ENCODE measurements at regions not wholly inside any gene's neighbourhood (a gene's known extent, or its start where the extent isn't known, plus 50 kb on each side); places are given as distances from the start of the nearest gene placed in this dataset.
"Not testable (repeated sequence)": the region's sequence is repeated elsewhere in the genome, so short reads cannot be mapped to it uniquely, and the experiment has no call there.

- peak; percentile 76 for DNase-seq
These were observed 59.7 kb downstream of the RNF112 start for GRCh38 chr17:19470530-19471261.

- not testable (repeated sequence) for DNase-seq
These were observed 59.2 kb upstream of the SLC47A1 start for GRCh38 chr17:19474405-19474804.

- not testable (repeated sequence) for DNase-seq
These were observed 57.9 kb upstream of the SLC47A1 start for GRCh38 chr17:19475800-19476199.

- DNase-seq, result no peak
These were observed 51.1 kb upstream of the SLC47A1 start for GRCh38 chr17:19482576-19482975.

Measured in NCI-H146 (cell line).